NB4 (cell line): ENCODE measurements at regions not wholly inside any gene's neighbourhood (a gene's known extent, or its start where the extent isn't known, plus 50 kb on each side); places are given as distances from the start of the nearest gene placed in this dataset.

Source experiments
- DNase-seq: peaks from one replicate; pipeline ENCODE4 v3.0.0; 2010; ENCODE audit warnings: low read depth
- H3K4me3 ChIP-seq: one replicate; pipeline ENCODE4 v1.5.1; 2011; ENCODE audit warnings: mild to moderate bottlenecking, low read depth, low read length, moderate library complexity
- MAX ChIP-seq: IDR thresholded peaks from 2 replicates; pipeline ENCODE4 v1.6.1; 2011; ENCODE audit warnings: low read depth, low read length
- MYC ChIP-seq: IDR thresholded peaks from 2 replicates; pipeline ENCODE4 v1.6.1; 2011; ENCODE audit warnings: low read depth, low read length
- POLR2A ChIP-seq: IDR thresholded peaks from 2 replicates; pipeline ENCODE4 v1.6.1; 2011; ENCODE audit warnings: mild to moderate bottlenecking; ENCODE audit not compliant: insufficient read length; ENCODE audit errors: extremely low read depth
- TF ChIP-seq, protein P1 (sequence below): IDR thresholded peaks from one replicate; pipeline ENCODE4 v1.5.1; 2012; ENCODE audit warnings: low read depth, low read length

DNA sequence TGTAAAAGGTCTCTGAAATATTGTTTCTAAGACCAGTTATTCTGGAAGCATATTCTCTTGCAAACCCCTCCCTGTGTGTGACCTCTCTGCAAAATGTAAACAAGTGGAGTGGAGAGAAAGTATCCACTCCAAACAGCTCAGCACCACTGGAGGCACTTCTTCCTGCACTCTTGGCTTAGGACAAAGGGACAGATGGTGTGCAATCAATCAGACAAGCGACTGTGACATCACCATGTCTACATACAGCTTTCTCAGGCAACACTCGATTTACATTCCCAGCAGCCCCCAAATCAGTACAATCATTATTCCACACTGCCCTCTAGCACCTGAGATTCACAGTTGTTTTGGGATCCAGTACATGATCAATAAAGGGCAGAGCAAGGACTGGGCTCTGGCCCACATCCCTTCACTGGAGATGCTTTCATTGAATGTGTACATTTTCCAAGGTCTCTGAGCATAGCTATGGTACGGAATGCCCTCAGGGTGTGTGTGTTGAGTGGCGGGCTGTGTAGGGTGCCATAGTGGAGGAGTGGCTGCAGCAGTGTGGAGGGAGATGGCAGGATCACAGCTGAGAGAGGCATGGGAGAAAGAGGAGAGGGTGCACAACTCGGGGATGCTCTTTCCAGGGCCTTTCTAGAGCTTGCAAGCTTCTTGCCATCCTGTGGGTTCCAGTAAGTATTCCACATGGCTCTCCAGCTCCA, 311.8 kb upstream of the ST6GAL2 start:
- H3K4me3 ChIP-seq = no peak overlapping the region
- DNase-seq = no peak
- TF ChIP-seq, protein P1, sequence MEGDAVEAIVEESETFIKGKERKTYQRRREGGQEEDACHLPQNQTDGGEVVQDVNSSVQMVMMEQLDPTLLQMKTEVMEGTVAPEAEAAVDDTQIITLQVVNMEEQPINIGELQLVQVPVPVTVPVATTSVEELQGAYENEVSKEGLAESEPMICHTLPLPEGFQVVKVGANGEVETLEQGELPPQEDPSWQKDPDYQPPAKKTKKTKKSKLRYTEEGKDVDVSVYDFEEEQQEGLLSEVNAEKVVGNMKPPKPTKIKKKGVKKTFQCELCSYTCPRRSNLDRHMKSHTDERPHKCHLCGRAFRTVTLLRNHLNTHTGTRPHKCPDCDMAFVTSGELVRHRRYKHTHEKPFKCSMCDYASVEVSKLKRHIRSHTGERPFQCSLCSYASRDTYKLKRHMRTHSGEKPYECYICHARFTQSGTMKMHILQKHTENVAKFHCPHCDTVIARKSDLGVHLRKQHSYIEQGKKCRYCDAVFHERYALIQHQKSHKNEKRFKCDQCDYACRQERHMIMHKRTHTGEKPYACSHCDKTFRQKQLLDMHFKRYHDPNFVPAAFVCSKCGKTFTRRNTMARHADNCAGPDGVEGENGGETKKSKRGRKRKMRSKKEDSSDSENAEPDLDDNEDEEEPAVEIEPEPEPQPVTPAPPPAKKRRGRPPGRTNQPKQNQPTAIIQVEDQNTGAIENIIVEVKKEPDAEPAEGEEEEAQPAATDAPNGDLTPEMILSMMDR = no peak
- TF ChIP-seq POLR2A = no peak
- no peak for TF ChIP-seq MYC
- TF ChIP-seq MAX = no peak

- DNase-seq = no peak
- TF ChIP-seq, protein P1 = no peak
- TF ChIP-seq POLR2A = no peak
- no peak for TF ChIP-seq MAX
- TF ChIP-seq MYC = no peak
- no peak overlapping the region for H3K4me3 ChIP-seq
Measured at GRCh38 chr2:107202962-107203591, 317.1 kb upstream of the ST6GAL2 start.

- no peak overlapping the region for H3K4me3 ChIP-seq
- DNase-seq = no peak
- TF ChIP-seq MYC (no peak), POLR2A (no peak), MAX (no peak)
- TF ChIP-seq, protein P1 = no peak
Measured at GRCh38 chr2:107215401-107216350, 329.7 kb upstream of the ST6GAL2 start.

DNA sequence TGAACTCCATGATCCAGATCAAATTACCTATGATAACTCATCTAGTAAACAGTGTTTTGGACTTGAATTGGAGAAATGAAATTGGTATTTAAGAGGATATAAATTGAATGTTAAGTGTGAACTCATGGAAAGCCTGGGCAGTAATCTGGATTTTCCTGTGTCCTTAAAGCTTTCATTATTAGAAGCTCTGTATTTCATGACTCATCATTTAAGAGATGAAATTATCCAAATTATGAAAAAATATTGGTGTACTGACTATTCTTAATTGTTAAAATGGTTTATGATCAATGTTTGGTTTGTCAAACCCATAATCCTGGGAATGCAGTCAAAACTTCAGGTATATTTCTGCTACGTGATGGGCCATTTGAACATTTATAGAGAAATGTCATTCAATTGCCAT, 332.2 kb upstream of the ST6GAL2 start:
- H3K4me3 ChIP-seq = no peak overlapping the region
- TF ChIP-seq POLR2A = no peak
- TF ChIP-seq MYC = no peak
- TF ChIP-seq, protein P1 = no peak
- no peak for TF ChIP-seq MAX
- no peak for DNase-seq

- H3K4me3 ChIP-seq = no peak overlapping the region
- TF ChIP-seq, protein P1 = no peak
- TF ChIP-seq MYC = no peak
- no peak for TF ChIP-seq MAX
- no peak for TF ChIP-seq POLR2A
- DNase-seq = no peak
Measured at GRCh38 chr2:107222466-107222865, 336.5 kb upstream of the ST6GAL2 start.
